NB4 (cell line): ENCODE measurements at regions not wholly inside any gene's neighbourhood (a gene's known extent, or its start where the extent isn't known, plus 50 kb on each side); places are given as distances from the start of the nearest gene placed in this dataset.
A peak's percentile ranks its signal among the peaks of the same experiment; 100 is the strongest.
"Not testable (repeated sequence)": the region's sequence is repeated elsewhere in the genome, so short reads cannot be mapped to it uniquely, and the experiment has no call there.

Experiments
- DNase-seq: peaks from one replicate; pipeline ENCODE4 v3.0.0; 2010; ENCODE audit warnings: low read depth
- H3K4me3 ChIP-seq: one replicate; pipeline ENCODE4 v1.5.1; 2011; ENCODE audit warnings: mild to moderate bottlenecking, low read depth, low read length, moderate library complexity
- CTCF ChIP-seq: IDR thresholded peaks from one replicate; pipeline ENCODE4 v1.5.1; 2012; ENCODE audit warnings: low read depth, low read length
- MAX ChIP-seq: IDR thresholded peaks from 2 replicates; pipeline ENCODE4 v1.6.1; 2011; ENCODE audit warnings: low read depth, low read length
- MYC ChIP-seq: IDR thresholded peaks from 2 replicates; pipeline ENCODE4 v1.6.1; 2011; ENCODE audit warnings: low read depth, low read length
- POLR2A ChIP-seq: IDR thresholded peaks from 2 replicates; pipeline ENCODE4 v1.6.1; 2011; ENCODE audit warnings: mild to moderate bottlenecking; ENCODE audit not compliant: insufficient read length; ENCODE audit errors: extremely low read depth

GRCh38 chr1:233503366-233503954, 110.4 kb upstream of the KCNK1 start:
- no peak for DNase-seq
- TF ChIP-seq CTCF (no peak), POLR2A (no peak), MAX (no peak), MYC (no peak)
- no peak overlapping the region for H3K4me3 ChIP-seq

- no peak for DNase-seq
- H3K4me3 ChIP-seq, result no peak overlapping the region
- TF ChIP-seq MAX (no peak), CTCF (no peak), MYC (no peak), POLR2A (no peak)
Measured at GRCh38 chr1:233505130-233505529, 108.8 kb upstream of the KCNK1 start.

- not testable (repeated sequence) for H3K4me3 ChIP-seq, DNase-seq
Measured at GRCh38 chr1:233505889-233506288, 108.0 kb upstream of the KCNK1 start.

GRCh38 chr1:233509526-233509925, 104.4 kb upstream of the KCNK1 start:
- no peak for TF ChIP-seq POLR2A
- TF ChIP-seq MAX, result no peak
- TF ChIP-seq CTCF, result no peak
- TF ChIP-seq MYC, result no peak
- H3K4me3 ChIP-seq, result no peak overlapping the region
- DNase-seq, result no peak

- DNase-seq, result no peak
- H3K4me3 ChIP-seq, result no peak overlapping the region
- TF ChIP-seq MAX, result no peak
- no peak for TF ChIP-seq MYC
- no peak for TF ChIP-seq CTCF
- no peak for TF ChIP-seq POLR2A
Measured at GRCh38 chr1:233512538-233512937, 101.4 kb upstream of the KCNK1 start.

- no peak for TF ChIP-seq MAX
- no peak for TF ChIP-seq POLR2A
- no peak for TF ChIP-seq CTCF
- no peak for TF ChIP-seq MYC
- DNase-seq, result peak; percentile 3
- H3K4me3 ChIP-seq, result no peak overlapping the region
Measured at GRCh38 chr1:233513431-233513830, 100.5 kb upstream of the KCNK1 start.
